Neural cell (in vitro differentiated cells): ENCODE measurements at regions not wholly inside any gene's neighbourhood (a gene's known extent, or its start where the extent isn't known, plus 50 kb on each side); places are given as distances from the start of the nearest gene placed in this dataset.

ENCODE experiments used
- EP300 ChIP-seq: fragments of 450-650 bp; conservative IDR thresholded peaks from 2 replicates; pipeline ENCODE4 v1.6.1; 2014; ENCODE audit warnings: antibody characterized with exemption, mild to moderate bottlenecking, moderate library complexity; ENCODE audit not compliant: poor library complexity, severe bottlenecking
- TAF1 ChIP-seq: IDR thresholded peaks from 2 replicates; pipeline ENCODE4 v1.6.1; 2012; ENCODE audit warnings: low read depth
- TF ChIP-seq, protein P1 (sequence below): fragments of 450-650 bp; IDR thresholded peaks from 2 replicates; pipeline ENCODE4 v1.5.1; 2014; ENCODE audit warnings: antibody characterized with exemption, mild to moderate bottlenecking, moderate library complexity; ENCODE audit not compliant: poor library complexity, severe bottlenecking

DNA sequence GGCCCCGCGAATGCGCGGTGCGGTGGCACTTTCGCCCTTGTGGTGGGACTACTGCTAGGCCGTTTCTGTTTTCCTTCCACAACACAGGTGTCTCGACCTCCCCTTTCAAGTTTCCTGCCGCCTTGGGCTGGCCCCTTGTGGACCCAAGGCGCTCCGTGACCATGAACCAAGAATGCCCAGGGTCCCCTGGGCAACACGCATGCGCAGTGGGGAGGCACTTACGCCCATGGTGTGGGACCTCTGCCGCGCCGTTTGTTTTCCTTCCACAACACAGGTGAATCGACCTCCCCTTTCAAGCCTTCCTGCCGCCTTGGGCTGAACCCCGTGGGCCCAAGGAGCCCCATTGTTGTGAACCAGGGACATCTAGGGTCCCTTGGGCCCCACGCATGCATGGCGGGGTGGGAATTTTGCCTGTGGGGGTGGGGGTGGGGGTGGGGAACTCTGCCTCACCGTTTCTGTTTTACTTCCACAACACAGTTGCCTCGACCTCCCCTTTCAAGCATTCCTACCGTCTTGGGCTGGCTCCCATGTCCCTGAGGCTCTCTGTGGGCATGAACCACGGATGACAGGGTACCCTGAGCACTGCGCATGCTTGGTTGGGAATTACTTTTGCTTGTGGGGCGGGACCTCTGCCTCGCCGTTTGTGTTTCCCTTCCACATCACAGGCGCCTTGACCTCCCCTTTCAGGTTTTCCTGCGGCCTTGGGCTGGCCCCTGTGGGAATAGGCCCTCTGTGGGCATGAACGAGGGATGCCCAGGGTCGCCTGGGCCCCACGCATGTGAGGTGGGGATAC is 355.1 kb downstream of the ALG10 start:
- TF ChIP-seq EP300 = no peak
- no peak for TF ChIP-seq TAF1
- TF ChIP-seq, protein P1, sequence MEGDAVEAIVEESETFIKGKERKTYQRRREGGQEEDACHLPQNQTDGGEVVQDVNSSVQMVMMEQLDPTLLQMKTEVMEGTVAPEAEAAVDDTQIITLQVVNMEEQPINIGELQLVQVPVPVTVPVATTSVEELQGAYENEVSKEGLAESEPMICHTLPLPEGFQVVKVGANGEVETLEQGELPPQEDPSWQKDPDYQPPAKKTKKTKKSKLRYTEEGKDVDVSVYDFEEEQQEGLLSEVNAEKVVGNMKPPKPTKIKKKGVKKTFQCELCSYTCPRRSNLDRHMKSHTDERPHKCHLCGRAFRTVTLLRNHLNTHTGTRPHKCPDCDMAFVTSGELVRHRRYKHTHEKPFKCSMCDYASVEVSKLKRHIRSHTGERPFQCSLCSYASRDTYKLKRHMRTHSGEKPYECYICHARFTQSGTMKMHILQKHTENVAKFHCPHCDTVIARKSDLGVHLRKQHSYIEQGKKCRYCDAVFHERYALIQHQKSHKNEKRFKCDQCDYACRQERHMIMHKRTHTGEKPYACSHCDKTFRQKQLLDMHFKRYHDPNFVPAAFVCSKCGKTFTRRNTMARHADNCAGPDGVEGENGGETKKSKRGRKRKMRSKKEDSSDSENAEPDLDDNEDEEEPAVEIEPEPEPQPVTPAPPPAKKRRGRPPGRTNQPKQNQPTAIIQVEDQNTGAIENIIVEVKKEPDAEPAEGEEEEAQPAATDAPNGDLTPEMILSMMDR = no peak
